RWPE2 (cell line): ENCODE measurements at regions not wholly inside any gene's neighbourhood (a gene's known extent, or its start where the extent isn't known, plus 50 kb on each side); places are given as distances from the start of the nearest gene placed in this dataset.

Source experiments
- ATAC-seq: fragments of 200-7000 bp; cut with Tn5 transposase; 3 replicates; pipeline ENCODE4 v1.9.1; 2021; ENCODE audit warnings: low read depth
- DNase-seq: peaks from one replicate; pipeline ENCODE4 v3.0.0-alpha.2; 2020; ENCODE audit warnings: low spot score
- H3K27ac ChIP-seq: fragments of 450-650 bp; 2 replicates; pipeline ENCODE4 v1.5.1; 2017; ENCODE audit warnings: mild to moderate bottlenecking; ENCODE audit not compliant: poor library complexity, severe bottlenecking
- H3K27me3 ChIP-seq: fragments of 250-450 bp; sonication (Bioruptor Pico); 2 replicates; pipeline ENCODE4 v1.5.1; 2021; ENCODE audit warnings: mild to moderate bottlenecking, moderate library complexity; ENCODE audit not compliant: insufficient read depth, poor library complexity, severe bottlenecking
- H3K36me3 ChIP-seq: fragments of 250-450 bp; sonication (Bioruptor Pico); 2 replicates; pipeline ENCODE4 v1.5.1; 2020; ENCODE audit warnings: low read depth, mild to moderate bottlenecking, moderate library complexity
- H3K4me1 ChIP-seq: fragments of 250-450 bp; sonication (Bioruptor Pico); 2 replicates; pipeline ENCODE4 v1.5.1; 2021; ENCODE audit warnings: mild to moderate bottlenecking, moderate library complexity; ENCODE audit not compliant: insufficient read depth, poor library complexity, severe bottlenecking
- H3K4me3 ChIP-seq: fragments of 250-450 bp; sonication (Bioruptor Pico); 2 replicates; pipeline ENCODE4 v1.5.1; 2021; ENCODE audit warnings: mild to moderate bottlenecking, moderate library complexity; ENCODE audit not compliant: severe bottlenecking
- H3K9me3 ChIP-seq: fragments of 250-450 bp; sonication (Bioruptor Pico); 2 replicates; pipeline ENCODE4 v1.5.1; 2021; ENCODE audit warnings: mild to moderate bottlenecking, moderate library complexity; ENCODE audit not compliant: severe bottlenecking
- TF ChIP-seq, protein P1 (sequence below): fragments of 450-650 bp; IDR thresholded peaks from one replicate; pipeline ENCODE4 v1.5.1; 2017; ENCODE audit warnings: mild to moderate bottlenecking, moderate library complexity; ENCODE audit not compliant: poor library complexity, severe bottlenecking

DNA sequence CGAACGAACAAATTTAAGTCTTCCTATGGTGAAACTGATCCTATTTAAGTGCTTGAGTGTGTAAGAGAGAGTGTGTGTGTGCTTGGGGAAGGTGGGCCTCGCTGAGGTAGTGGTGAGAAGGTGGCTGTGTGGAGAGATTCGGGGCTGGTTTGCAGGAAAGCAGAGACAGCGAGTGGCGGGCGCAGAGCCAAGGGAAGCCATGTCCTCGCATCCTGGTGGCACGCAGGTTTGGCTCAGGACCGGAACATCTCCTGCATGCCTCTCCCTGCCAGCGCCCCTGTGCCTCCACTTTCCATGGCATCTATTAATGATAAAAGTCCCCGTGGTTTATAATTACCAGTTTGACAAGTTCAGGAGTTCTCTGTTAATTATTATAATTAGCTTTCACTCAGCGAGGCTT lies 383.1 kb upstream of the CADM1 start:
- Histone ChIP-seq H3K9me3 (no peaks in the 10 kb centered on the region), H3K36me3 (no peaks in the 10 kb centered on the region), H3K4me1 (no peaks in the 10 kb centered on the region), H3K27ac (no peak overlapping the region), H3K27me3 (no peaks in the 10 kb centered on the region), H3K4me3 (no peak overlapping the region)
- DNase-seq (no peak), ATAC-seq (no peak)
- TF ChIP-seq, protein P1, sequence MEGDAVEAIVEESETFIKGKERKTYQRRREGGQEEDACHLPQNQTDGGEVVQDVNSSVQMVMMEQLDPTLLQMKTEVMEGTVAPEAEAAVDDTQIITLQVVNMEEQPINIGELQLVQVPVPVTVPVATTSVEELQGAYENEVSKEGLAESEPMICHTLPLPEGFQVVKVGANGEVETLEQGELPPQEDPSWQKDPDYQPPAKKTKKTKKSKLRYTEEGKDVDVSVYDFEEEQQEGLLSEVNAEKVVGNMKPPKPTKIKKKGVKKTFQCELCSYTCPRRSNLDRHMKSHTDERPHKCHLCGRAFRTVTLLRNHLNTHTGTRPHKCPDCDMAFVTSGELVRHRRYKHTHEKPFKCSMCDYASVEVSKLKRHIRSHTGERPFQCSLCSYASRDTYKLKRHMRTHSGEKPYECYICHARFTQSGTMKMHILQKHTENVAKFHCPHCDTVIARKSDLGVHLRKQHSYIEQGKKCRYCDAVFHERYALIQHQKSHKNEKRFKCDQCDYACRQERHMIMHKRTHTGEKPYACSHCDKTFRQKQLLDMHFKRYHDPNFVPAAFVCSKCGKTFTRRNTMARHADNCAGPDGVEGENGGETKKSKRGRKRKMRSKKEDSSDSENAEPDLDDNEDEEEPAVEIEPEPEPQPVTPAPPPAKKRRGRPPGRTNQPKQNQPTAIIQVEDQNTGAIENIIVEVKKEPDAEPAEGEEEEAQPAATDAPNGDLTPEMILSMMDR: no peak

- Histone ChIP-seq H3K36me3 (no peaks in the 10 kb centered on the region), H3K9me3 (no peaks in the 10 kb centered on the region), H3K27me3 (no peaks in the 10 kb centered on the region), H3K4me1 (no peaks in the 10 kb centered on the region), H3K27ac (no peak overlapping the region), H3K4me3 (no peak overlapping the region)
- ATAC-seq: no peak
- no peak for DNase-seq
- TF ChIP-seq, protein P1: no peak
These were observed 382.2 kb upstream of the CADM1 start for GRCh38 chr11:115886422-115886733.

DNA sequence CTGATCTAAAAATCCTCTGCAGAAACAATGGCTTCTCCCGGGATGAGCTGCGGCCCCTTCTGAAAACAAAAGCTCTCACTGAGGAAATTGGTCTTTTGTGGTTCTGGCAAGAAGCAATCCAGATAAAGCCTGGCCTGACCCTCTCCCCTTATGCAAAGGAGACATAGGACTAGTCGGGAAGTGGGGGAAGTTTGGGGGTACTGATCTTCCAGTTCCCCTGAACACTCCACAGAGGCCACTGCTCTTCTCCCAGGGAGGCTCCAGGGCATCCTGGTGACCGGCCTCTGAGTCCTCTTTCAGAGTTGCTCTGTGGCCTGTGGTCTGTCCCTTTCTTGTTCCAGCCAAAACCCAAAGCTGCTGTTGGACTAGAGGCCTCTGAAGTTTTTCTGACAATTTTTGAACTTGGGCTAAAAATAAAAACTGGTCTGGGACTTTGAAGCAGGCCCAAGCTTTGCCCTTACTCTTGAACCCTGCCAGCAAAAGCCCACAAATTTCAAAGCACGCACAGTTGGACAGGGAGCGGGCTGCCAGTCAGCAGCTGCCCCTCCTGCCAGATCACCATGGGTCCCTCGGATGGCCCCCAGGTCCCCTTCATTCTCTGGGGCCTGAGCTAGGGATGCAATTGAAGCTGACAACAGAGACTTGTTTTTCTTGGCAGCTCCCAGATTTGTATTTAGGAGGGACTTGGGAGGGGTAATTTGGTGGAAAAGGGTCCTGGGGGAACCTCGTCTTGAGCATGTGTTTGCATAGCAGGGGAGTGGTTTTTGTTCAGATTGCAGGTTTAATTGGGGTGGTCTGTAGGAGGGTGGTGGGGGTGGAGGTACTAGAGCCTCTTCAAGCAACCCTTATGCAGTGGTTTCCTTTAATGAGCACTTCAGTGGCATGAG lies 381.6 kb upstream of the CADM1 start:
- no peak for ATAC-seq
- Histone ChIP-seq H3K36me3 (no peaks in the 10 kb centered on the region), H3K27me3 (no peaks in the 10 kb centered on the region), H3K4me3 (no peak overlapping the region), H3K27ac (no peak overlapping the region), H3K9me3 (no peaks in the 10 kb centered on the region), H3K4me1 (no peaks in the 10 kb centered on the region)
- DNase-seq: no peak
- TF ChIP-seq, protein P1: no peak

GRCh38 chr11:115884800-115885534 lies 380.8 kb upstream of the CADM1 start:
- no peaks in the 10 kb centered on the region for H3K9me3 ChIP-seq
- H3K27me3 ChIP-seq: no peaks in the 10 kb centered on the region
- TF ChIP-seq, protein P1: no peak
- no peak overlapping the region for H3K27ac ChIP-seq
- DNase-seq (no peak), ATAC-seq (no peak)
- H3K36me3 ChIP-seq: no peaks in the 10 kb centered on the region
- H3K4me3 ChIP-seq: no peak overlapping the region
- no peaks in the 10 kb centered on the region for H3K4me1 ChIP-seq

- ATAC-seq (no peak), DNase-seq (no peak)
- Histone ChIP-seq H3K4me1 (no peaks in the 10 kb centered on the region), H3K36me3 (no peaks in the 10 kb centered on the region), H3K4me3 (no peak overlapping the region), H3K9me3 (no peaks in the 10 kb centered on the region), H3K27ac (no peak overlapping the region), H3K27me3 (no peaks in the 10 kb centered on the region)
- TF ChIP-seq, protein P1: no peak
These were observed 370.6 kb upstream of the CADM1 start for GRCh38 chr11:115874843-115875242.
